HT1080 (cell line): ENCODE measurements at regions not wholly inside any gene's neighbourhood (a gene's known extent, or its start where the extent isn't known, plus 50 kb on each side); places are given as distances from the start of the nearest gene placed in this dataset.

Experiments used
- DNase-seq: peaks from one replicate; pipeline ENCODE4 v3.0.0-alpha.2; 2015; ENCODE audit warnings: low read depth

DNA sequence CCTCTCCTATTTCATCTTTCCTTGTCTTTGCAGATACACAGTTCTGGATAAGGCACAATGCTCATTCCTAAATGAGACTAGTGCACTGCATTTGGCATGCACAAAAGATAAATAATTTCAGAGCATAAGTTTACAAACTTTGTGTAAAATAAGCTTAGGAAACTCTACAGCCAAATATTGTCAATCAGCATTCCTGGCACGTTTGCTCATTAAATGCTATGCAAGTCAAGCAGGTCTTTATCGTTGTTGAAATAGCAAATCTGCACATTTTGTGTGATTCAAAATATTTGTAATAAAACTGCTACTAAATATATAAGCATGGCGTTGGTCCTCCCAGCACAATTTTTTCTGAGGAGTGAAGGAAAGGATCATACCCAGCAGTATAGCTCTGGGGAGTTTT is 322.1 kb upstream of the NOCT start:
- no peak for DNase-seq

DNA sequence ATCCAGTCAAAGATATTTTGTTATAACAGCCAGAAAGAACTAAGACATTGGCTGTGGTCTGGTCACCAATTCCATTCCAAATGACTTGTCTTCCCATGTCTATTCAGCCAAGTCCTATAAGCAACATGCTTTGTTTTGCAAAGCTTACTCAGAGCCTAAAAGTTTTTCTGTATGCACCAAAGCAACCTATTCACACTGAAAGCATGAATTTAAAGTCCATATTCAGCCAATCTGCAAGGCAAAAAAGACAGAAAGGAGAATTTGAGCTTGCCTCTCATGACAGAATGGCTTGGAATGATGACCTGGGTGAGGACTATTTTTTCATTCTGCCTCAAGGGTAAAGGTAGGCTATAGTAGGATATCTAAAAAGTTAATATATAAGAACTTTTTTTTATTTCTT is 323.2 kb upstream of the NOCT start:
- DNase-seq, result no peak

GRCh38 chr4:138689593-138689992 is 326.0 kb upstream of the NOCT start:
- DNase-seq, result no peak

DNA sequence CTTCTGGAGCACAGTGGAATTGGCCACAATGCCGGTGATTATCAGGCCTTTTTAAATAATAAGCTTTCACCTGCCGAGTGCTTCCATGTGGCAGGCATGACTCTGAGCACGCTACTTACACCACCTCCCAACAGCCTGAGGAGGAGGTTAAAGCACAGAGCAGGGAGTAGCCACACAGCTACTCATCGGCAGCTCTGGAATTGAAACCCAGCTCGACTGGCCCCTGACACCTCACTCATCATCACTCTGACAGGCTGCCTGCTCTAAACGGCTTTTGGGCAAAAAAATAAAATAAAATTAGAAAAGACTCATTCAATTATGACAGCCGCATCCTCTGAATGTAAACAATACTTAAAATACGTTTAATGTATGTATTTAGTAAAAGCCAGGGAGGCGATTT is 326.4 kb upstream of the NOCT start:
- no peak for DNase-seq

- no peak for DNase-seq
These were observed 327.0 kb upstream of the NOCT start for GRCh38 chr4:138688408-138689085.

DNA sequence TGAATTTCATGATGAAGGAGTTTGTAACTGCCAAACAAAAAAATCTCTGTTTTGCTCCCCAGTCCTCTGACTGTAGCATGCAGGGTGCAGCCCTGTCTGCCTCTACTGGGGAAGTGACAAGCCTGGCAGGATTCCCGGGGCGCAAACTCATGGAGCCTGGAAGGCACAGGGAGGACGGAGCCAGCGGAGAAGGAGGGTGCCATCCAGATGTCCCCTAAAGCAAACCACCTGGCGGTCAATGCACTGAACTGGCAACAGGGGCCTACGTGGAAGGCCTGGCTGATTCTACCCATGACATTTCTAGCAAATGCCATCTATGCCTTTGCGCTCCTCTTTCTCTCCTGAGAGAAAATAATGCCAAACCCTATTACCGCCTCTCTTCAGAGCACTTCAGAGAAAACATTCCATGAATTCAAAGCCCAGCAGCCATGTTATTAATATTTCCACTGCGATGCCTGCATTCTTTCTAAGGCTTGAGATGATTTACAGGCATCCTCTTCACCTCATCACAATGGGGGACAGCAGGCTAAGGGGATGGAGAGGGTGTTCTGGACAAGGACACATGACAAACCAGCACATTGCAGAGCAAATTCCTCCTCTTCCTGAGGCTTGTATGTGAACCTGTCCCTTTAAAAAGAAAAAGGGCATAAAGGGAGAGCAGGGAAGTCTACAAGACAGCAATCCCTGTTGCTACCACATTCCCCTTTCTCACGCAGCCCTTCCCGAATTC is 329.3 kb upstream of the NOCT start:
- DNase-seq, result no peak

DNA sequence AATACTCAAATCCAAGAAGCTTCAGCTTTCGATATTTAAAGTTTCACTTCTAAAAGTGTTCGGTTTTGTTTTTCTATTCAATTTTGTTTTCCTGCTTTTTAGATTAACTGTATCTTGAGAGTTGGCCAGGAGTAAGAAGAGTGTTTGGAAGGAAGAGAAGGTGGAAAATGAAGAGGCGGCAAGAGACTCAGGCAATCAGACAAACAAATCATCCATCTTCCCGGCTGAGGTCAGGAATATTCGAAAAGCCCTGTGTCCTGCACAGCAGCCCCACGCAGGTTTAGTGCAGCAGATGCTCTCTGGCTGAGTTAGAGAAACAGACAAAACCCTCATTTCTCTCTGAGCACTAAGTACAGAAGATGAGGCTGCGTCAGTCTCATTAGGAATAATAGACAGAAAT is 330.3 kb upstream of the NOCT start:
- DNase-seq, result no peak

- peak; percentile 62 for DNase-seq
These were observed 334.5 kb upstream of the NOCT start for GRCh38 chr4:138680989-138681604.

GRCh38 chr4:138680256-138680655 is 335.3 kb upstream of the NOCT start:
- DNase-seq, result no peak

DNA sequence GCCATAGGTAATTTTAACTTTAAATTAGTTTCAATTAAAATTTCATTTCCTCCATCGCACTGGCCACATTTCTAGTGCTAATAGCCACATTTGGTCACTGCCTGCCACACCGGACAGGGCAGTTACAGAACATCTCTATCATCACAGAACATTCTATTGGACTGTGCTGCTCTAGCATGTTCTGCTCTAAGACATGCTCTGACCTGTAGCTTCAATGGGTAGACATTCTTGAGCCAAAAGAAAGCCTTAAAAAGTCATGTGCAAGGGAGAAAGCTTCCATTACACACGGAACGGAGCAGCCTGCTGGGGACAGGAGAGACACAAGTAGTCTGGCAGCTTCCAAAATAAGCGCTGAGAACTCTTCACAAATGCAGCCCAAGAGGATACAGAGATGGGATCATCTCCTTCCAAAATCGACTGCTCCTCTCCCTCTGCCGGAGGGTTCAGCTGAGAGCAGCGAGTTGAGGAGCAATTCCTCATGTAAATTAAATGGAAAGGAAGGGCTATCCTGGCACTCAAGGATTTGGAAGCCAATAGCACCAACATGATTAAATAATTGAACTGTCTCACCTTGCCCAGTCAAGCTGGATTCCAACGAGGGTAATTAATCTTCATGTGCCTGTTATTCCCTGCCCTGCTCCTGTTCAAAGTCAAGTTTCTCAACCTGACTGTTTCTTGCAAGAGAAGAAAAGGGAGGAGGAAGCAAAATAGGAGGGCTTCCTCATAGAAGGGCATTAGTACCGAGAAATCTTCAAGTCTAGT is 336.4 kb upstream of the NOCT start:
- no peak for DNase-seq

- DNase-seq, result no peak
These were observed 337.8 kb upstream of the NOCT start for GRCh38 chr4:138677748-138678147.

- DNase-seq, result no peak
These were observed 338.4 kb upstream of the NOCT start for GRCh38 chr4:138677212-138677611.

GRCh38 chr4:138675685-138676084 is 339.9 kb upstream of the NOCT start:
- no peak for DNase-seq

DNA sequence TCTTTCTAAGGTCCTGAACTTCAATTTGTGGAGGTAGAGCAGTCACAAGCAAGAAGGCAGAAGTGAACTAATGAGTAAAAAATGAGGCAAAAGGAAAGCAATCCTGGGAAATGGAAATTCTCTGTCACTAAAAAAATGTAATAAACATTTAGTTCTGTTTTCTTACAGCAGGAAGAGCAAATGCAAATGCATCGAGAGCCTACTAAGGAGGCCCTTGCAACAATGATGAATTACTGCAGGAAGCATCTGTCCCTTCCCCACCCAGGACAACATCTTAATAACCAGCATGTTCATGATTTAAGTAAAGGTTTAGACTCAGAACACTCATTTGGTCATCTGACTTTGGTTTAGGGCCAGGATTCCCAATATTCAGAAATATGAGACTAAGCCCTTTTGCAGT is 341.4 kb upstream of the NOCT start:
- no peak for DNase-seq

- DNase-seq, result no peak
These were observed 342.5 kb upstream of the NOCT start for GRCh38 chr4:138673053-138673452.

DNA sequence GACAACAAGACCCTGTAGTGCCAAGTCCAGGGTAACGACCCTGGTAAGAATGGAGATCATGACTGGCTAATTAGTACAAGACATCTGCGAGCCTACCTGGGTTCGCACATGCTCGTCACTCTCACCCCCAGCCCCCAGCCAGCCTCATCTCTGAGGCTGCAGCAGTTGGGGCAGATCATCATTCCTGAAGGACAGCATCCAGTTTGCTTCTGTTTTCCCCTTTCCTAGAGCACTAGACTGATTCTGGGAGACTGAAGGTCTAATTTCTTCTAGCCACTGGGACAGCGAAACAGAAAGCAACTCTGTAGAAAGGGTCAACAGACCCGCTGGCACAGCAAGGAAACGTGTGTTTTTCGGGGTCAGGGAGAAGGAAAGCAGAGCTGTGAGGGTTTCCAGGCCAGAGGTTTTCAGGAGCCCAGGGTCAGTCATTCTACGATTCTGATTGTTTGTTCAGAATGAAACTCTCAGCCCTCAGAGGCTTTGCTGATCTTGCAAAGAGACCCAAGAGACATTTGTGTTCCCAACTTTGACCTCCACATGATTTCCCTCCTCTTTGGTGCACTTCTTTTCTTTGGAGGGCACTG is 343.1 kb upstream of the NOCT start:
- DNase-seq, result no peak

DNA sequence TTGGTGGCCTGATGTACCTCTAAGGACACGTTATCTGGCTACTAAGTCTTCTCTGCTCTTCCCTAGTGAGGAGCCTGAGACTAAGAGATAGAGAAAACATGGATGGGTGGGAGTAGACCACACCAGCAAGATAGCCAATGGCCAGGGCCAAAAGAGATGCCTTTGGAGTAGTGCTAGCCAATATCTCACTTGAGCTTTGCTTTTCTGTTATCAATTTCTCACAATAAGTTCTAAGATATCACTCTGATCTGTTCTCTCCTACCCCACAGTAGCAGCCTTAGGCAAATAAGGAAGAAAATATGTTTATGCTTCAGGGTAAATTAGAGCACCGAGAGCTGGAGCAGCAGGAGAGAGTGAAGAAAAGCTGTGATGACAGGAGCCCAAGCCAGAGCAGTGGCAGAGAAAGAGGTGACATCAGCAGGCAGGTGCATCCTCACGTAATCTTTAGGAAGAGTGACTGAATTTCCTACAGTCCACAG is 343.9 kb upstream of the NOCT start:
- no peak for DNase-seq

DNA sequence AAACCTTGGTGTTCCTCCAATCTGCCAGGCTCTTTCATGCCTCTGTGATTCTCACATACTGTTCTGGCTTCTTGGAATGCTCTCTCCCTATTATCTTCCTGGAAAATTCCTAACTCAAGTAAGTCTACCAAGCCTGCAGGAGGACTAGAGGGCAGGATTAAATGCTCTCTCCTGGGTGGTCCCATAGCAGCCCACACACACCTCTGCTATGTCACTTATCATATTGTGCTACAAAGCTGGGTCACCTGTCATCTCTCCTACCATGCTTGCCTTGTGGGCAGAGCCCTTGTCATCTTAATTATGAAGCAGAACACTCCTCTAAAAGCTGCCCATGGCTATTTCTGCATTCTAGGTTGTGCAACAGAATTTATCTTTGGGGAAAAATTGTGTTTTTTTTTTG is 344.5 kb upstream of the NOCT start:
- DNase-seq, result no peak

DNA sequence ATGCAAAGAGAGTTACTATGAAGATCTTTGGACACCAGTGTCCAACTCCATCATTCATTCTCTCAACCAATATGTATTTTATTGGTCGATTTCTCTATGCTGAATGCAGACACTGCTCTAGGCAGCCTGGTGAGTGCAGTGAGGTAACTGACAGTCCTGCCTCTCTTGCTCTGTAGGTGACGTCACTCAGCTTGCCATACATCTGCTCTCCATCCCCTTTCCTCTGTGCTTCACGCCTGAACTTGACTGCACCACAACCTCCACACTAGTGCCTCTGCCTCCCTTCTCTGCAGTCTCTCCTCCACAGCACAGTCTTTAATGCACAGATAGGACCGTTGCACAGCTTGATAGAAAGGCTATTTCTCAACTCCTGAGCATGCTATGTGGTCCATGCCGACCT is 344.9 kb upstream of the NOCT start:
- DNase-seq, result no peak

DNA sequence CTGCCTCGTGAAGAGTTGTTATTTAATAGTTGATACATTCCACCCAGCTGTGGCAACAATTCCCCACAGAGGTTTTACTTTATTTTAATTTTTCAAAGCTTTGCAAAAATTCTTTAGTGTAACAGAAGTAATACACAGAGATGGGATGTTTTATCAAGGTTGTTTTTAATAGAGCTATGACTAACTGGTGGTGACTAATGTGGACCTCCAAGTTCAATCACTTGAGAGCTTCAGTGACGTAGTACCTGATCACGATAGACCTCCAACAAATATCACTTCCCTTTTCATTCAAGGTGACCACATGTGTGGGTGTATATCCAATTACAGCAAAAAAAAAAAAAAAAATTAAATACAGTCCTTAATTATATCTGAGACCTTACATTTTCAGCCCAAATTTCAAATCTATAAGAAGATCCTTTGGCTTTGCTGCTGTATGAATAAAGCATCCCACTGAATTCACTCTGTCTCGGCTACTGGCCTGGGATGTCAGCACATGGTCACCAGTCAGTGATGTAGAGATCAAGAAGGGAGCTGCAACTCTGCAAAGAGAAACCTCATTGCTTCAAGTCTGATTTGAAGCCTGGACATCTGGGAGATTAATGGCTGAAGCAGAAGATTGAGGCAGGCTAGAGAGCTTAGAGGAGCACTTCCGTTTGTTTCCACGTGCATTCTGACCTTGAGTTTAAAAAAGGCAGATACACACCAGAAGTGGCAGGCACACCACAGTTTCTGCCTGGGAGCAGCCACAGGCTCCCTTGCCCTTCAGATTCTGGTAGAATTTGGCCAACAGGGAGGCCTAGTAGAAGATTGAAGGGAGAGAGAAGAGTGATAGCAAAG is 345.9 kb upstream of the NOCT start:
- DNase-seq, result peak; percentile 79

GRCh38 chr4:138668309-138668708 is 347.3 kb upstream of the NOCT start:
- DNase-seq, result no peak
